Brain pericyte (primary cell): ENCODE measurements at regions not wholly inside any gene's neighbourhood (a gene's known extent, or its start where the extent isn't known, plus 50 kb on each side); places are given as distances from the start of the nearest gene placed in this dataset.

Source experiments
- DNase-seq: peaks from one replicate; pipeline ENCODE4 v3.0.0-alpha.2; 2012; ENCODE audit warnings: low read depth, low spot score

- no peak for DNase-seq
Observed at GRCh38 chr4:18291981-18292380, 270.4 kb upstream of the LCORL start.

- no peak for DNase-seq
Observed at GRCh38 chr4:18291256-18291655, 269.7 kb upstream of the LCORL start.

GRCh38 chr4:18285357-18285756 lies 263.8 kb upstream of the LCORL start:
- no peak for DNase-seq

- no peak for DNase-seq
Observed at GRCh38 chr4:18278244-18278643, 256.7 kb upstream of the LCORL start.

GRCh38 chr4:18262832-18263231 lies 241.3 kb upstream of the LCORL start:
- no peak for DNase-seq

- DNase-seq: no peak
Observed at GRCh38 chr4:18252052-18252451, 230.5 kb upstream of the LCORL start.

GRCh38 chr4:18250564-18250963 lies 229.0 kb upstream of the LCORL start:
- DNase-seq: no peak

- no peak for DNase-seq
Observed at GRCh38 chr4:18248611-18249010, 227.1 kb upstream of the LCORL start.

- DNase-seq: no peak
Observed at GRCh38 chr4:18247189-18247588, 225.6 kb upstream of the LCORL start.

GRCh38 chr4:18242919-18243693 lies 221.6 kb upstream of the LCORL start:
- DNase-seq: no peak

GRCh38 chr4:18241727-18242126 lies 220.2 kb upstream of the LCORL start:
- no peak for DNase-seq

- DNase-seq: no peak
Observed at GRCh38 chr4:18234108-18234507, 212.6 kb upstream of the LCORL start.

- DNase-seq: no peak
Observed at GRCh38 chr4:18231726-18232125, 210.2 kb upstream of the LCORL start.

- DNase-seq: no peak
Observed at GRCh38 chr4:18227880-18228279, 206.3 kb upstream of the LCORL start.

GRCh38 chr4:18214411-18215055 lies 193.0 kb upstream of the LCORL start:
- DNase-seq: no peak

- DNase-seq: no peak
Observed at GRCh38 chr4:18213576-18214198, 192.1 kb upstream of the LCORL start.

- DNase-seq: no peak
Observed at GRCh38 chr4:18209448-18209847, 187.9 kb upstream of the LCORL start.

- no peak for DNase-seq
Observed at GRCh38 chr4:18203966-18204365, 182.4 kb upstream of the LCORL start.

GRCh38 chr4:18202486-18202885 lies 180.9 kb upstream of the LCORL start:
- no peak for DNase-seq

- DNase-seq: no peak
Observed at GRCh38 chr4:18201885-18202284, 180.3 kb upstream of the LCORL start.

- no peak for DNase-seq
Observed at GRCh38 chr4:18198653-18199052, 177.1 kb upstream of the LCORL start.

- no peak for DNase-seq
Observed at GRCh38 chr4:18197467-18197866, 175.9 kb upstream of the LCORL start.

GRCh38 chr4:18194278-18194677 lies 172.7 kb upstream of the LCORL start:
- DNase-seq: no peak
